B cell (primary cell): ENCODE measurements at regions not wholly inside any gene's neighbourhood (a gene's known extent, or its start where the extent isn't known, plus 50 kb on each side); places are given as distances from the start of the nearest gene placed in this dataset.

ENCODE experiments used
- EZH2 ChIP-seq: IDR thresholded peaks from 2 replicates; pipeline ENCODE4 v1.6.1; 2012; ENCODE audit warnings: borderline replicate concordance, low read depth, mild to moderate bottlenecking, moderate library complexity, low read length; ENCODE audit not compliant: insufficient read depth, poor library complexity, severe bottlenecking
- TF ChIP-seq, protein P1 (sequence below): fragments of 200-600 bp; IDR thresholded peaks from one replicate; pipeline ENCODE4 v1.8.0; 2022; ENCODE audit warnings: antibody characterized with exemption, mild to moderate bottlenecking

DNA sequence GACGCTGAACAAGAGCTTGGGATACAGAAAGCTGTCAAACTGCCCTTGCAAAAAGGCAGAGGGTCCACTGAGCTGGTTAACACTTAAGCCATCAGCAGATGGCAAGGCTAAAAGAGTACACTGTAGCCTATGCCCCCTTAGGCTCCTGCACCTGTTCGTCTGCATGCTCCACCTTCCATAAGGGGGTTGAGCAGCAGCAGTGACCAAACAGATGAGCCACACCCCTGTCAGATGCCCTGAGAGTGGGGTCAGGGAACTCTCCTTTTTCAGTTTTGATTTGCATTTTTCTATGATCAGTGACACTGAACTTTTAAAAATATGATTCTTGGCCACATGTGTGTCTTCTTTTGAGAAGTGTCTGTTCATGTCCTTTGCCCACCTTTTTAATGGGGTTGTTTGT lies 402.5 kb upstream of the FAM98A start:
- TF ChIP-seq, protein P1, sequence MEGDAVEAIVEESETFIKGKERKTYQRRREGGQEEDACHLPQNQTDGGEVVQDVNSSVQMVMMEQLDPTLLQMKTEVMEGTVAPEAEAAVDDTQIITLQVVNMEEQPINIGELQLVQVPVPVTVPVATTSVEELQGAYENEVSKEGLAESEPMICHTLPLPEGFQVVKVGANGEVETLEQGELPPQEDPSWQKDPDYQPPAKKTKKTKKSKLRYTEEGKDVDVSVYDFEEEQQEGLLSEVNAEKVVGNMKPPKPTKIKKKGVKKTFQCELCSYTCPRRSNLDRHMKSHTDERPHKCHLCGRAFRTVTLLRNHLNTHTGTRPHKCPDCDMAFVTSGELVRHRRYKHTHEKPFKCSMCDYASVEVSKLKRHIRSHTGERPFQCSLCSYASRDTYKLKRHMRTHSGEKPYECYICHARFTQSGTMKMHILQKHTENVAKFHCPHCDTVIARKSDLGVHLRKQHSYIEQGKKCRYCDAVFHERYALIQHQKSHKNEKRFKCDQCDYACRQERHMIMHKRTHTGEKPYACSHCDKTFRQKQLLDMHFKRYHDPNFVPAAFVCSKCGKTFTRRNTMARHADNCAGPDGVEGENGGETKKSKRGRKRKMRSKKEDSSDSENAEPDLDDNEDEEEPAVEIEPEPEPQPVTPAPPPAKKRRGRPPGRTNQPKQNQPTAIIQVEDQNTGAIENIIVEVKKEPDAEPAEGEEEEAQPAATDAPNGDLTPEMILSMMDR, result no peak
- no peak for TF ChIP-seq EZH2
